ENCODE measurements at regions not wholly inside any gene's neighbourhood (a gene's known extent, or its start where the extent isn't known, plus 50 kb on each side); places are given as distances from the start of the nearest gene placed in this dataset.

DNA sequence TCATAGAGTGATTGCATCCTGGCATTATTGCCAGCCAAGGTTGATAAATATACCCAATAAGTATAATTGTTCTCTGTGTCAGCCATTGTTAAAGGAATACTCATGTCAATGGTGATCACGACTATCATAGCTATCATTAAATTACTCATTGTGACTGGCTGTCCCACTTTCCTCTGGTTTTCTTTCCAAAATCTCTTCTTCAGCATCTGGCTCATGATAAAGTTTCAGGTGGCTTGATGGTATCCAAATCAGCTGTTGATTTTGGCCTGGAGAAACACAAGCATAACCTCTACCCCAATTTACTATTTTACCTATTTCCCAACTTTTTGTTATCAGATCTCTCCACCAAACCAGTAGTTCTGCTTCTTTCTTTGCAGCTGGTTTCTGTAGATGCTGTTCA, 67.1 kb upstream of the SPIN2A start:
- DNase-seq (ENCODE audit: low read depth in 3 of 3) = no peak

- no peak for DNase-seq (ENCODE audit: low read depth in 3 of 3)
Observed at GRCh38 chrX:57211906-57212305, 74.6 kb upstream of the FAAH2 start.

- peak in 2 of 3 donors; percentile 0 to 4 for DNase-seq (ENCODE audit: low read depth in 3 of 3)
Observed at GRCh38 chrX:57227691-57228090, 58.8 kb upstream of the FAAH2 start.

- DNase-seq (ENCODE audit: low read depth in 3 of 3) = no peak
Observed at GRCh38 chrX:57232658-57233360, 53.7 kb upstream of the FAAH2 start.

All from stimulated activated CD4-positive, alpha-beta T cell treated with anti-CD3 and anti-CD28 coated beads, TNF-alpha, amount 100 ng/mL, for 48 hours (primary cell).